22Rv1 (cell line): ENCODE measurements at regions not wholly inside any gene's neighbourhood (a gene's known extent, or its start where the extent isn't known, plus 50 kb on each side); places are given as distances from the start of the nearest gene placed in this dataset.

Experiments
- CTCF ChIP-seq: fragments of 450-650 bp; IDR thresholded peaks from 2 replicates; pipeline ENCODE4 v1.5.1; 2017; ENCODE audit warnings: mild to moderate bottlenecking
- ZFX ChIP-seq: fragments of 450-650 bp; IDR thresholded peaks from 2 replicates; pipeline ENCODE4 v1.6.1; 2017; ENCODE audit warnings: antibody characterized with exemption, borderline replicate concordance

- no peak for TF ChIP-seq CTCF
- TF ChIP-seq ZFX = no peak
Measured at GRCh38 chr13:99124794-99125316, 75.8 kb upstream of the UBAC2 start.
